ENCODE measurements at regions not wholly inside any gene's neighbourhood (a gene's known extent, or its start where the extent isn't known, plus 50 kb on each side); places are given as distances from the start of the nearest gene placed in this dataset.

DNA sequence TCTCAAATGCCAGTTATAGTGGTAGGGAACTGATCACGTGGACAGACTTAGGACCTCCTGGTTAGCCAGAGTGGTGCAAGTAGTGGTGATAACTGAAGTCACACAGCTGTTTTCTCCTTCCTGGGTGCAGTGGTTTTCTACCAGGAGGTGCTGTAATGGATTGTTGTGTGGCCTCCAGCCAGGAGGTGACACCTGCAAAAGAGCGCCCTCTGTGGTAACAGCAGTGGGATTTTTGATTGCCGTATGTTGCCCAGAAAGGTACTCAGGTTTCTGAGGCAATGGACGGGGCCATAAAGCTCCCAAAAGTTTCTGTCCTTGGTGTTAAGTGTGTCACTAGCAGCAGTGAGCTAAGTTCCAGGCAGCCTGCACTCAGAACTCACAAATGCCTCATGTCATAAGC lies 1358.1 kb upstream of the DDX18 start:
- TF ChIP-seq TEAD1 (CRISPR knock-in tag; IDR thresholded peaks at IDR 0.05) (no peak), NR3C1 (CRISPR knock-in tag; conservative IDR thresholded peaks at IDR 0.05; ENCODE audit: low read depth) (no peak), CBFB (CRISPR knock-in tag; IDR thresholded peaks at IDR 0.05; ENCODE audit: low read depth) (no peak)
- TF ChIP-seq, protein P1, sequence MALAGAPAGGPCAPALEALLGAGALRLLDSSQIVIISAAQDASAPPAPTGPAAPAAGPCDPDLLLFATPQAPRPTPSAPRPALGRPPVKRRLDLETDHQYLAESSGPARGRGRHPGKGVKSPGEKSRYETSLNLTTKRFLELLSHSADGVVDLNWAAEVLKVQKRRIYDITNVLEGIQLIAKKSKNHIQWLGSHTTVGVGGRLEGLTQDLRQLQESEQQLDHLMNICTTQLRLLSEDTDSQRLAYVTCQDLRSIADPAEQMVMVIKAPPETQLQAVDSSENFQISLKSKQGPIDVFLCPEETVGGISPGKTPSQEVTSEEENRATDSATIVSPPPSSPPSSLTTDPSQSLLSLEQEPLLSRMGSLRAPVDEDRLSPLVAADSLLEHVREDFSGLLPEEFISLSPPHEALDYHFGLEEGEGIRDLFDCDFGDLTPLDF (CRISPR knock-in tag; IDR thresholded peaks at IDR 0.05) = no peak
- TF ChIP-seq, protein P2, sequence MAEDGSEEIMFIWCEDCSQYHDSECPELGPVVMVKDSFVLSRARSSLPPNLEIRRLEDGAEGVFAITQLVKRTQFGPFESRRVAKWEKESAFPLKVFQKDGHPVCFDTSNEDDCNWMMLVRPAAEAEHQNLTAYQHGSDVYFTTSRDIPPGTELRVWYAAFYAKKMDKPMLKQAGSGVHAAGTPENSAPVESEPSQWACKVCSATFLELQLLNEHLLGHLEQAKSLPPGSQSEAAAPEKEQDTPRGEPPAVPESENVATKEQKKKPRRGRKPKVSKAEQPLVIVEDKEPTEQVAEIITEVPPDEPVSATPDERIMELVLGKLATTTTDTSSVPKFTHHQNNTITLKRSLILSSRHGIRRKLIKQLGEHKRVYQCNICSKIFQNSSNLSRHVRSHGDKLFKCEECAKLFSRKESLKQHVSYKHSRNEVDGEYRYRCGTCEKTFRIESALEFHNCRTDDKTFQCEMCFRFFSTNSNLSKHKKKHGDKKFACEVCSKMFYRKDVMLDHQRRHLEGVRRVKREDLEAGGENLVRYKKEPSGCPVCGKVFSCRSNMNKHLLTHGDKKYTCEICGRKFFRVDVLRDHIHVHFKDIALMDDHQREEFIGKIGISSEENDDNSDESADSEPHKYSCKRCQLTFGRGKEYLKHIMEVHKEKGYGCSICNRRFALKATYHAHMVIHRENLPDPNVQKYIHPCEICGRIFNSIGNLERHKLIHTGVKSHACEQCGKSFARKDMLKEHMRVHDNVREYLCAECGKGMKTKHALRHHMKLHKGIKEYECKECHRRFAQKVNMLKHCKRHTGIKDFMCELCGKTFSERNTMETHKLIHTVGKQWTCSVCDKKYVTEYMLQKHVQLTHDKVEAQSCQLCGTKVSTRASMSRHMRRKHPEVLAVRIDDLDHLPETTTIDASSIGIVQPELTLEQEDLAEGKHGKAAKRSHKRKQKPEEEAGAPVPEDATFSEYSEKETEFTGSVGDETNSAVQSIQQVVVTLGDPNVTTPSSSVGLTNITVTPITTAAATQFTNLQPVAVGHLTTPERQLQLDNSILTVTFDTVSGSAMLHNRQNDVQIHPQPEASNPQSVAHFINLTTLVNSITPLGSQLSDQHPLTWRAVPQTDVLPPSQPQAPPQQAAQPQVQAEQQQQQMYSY (CRISPR knock-in tag; IDR thresholded peaks at IDR 0.05) = no peak
- CTCF ChIA-PET = no interaction called here
- Mint-ChIP-seq H3K27ac (no peak overlapping the region), H3K27me3 (ENCODE audit: low read depth) (no peaks in the 10 kb centered on the region; the same call in none of the 2 replicates), H3K4me3 (no peak overlapping the region), H3K9me3 (peaks cover 64% of the 10 kb centered on the region), H3K4me1 (0 out of 2 replicates have a peak, but pooled peaks cover 6% of the 10 kb centered on the region), H3K36me3 (peaks cover 56% of the 10 kb centered on the region)
- DNase-seq (ENCODE audit: low spot score) (no peak), ATAC-seq (no peak)
- POLR2A ChIA-PET = no interaction called here

GRCh38 chr2:116467243-116467642 lies 1347.2 kb upstream of the DDX18 start:
- POLR2A ChIA-PET = no interaction called here
- Mint-ChIP-seq H3K36me3 (peaks cover 46% of the 10 kb centered on the region), H3K27ac (no peak overlapping the region), H3K4me3 (no peak overlapping the region), H3K9me3 (peaks cover 60% of the 10 kb centered on the region), H3K4me1 (0 out of 2 replicates have a peak, but pooled peaks cover 3% of the 10 kb centered on the region), H3K27me3 (ENCODE audit: low read depth) (peaks cover 3% of the 10 kb centered on the region; the same call in 1 of the 2 replicates)
- ATAC-seq = no peak
- no peak for TF ChIP-seq ESRRA (CRISPR knock-in tag; IDR thresholded peaks at IDR 0.05; ENCODE audit: borderline replicate concordance)
- TF ChIP-seq, protein P3, sequence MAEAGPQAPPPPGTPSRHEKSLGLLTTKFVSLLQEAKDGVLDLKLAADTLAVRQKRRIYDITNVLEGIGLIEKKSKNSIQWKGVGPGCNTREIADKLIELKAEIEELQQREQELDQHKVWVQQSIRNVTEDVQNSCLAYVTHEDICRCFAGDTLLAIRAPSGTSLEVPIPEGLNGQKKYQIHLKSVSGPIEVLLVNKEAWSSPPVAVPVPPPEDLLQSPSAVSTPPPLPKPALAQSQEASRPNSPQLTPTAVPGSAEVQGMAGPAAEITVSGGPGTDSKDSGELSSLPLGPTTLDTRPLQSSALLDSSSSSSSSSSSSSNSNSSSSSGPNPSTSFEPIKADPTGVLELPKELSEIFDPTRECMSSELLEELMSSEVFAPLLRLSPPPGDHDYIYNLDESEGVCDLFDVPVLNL (CRISPR knock-in tag; IDR thresholded peaks at IDR 0.05; ENCODE audit: borderline replicate concordance, low read depth) = no peak
- TF ChIP-seq SMAD3 (CRISPR knock-in tag; IDR thresholded peaks at IDR 0.05; ENCODE audit: borderline replicate concordance) = no peak
- no peak for TF ChIP-seq ATF2 (CRISPR knock-in tag; IDR thresholded peaks at IDR 0.05; ENCODE audit: borderline replicate concordance, low read depth)
- TF ChIP-seq, protein P4, sequence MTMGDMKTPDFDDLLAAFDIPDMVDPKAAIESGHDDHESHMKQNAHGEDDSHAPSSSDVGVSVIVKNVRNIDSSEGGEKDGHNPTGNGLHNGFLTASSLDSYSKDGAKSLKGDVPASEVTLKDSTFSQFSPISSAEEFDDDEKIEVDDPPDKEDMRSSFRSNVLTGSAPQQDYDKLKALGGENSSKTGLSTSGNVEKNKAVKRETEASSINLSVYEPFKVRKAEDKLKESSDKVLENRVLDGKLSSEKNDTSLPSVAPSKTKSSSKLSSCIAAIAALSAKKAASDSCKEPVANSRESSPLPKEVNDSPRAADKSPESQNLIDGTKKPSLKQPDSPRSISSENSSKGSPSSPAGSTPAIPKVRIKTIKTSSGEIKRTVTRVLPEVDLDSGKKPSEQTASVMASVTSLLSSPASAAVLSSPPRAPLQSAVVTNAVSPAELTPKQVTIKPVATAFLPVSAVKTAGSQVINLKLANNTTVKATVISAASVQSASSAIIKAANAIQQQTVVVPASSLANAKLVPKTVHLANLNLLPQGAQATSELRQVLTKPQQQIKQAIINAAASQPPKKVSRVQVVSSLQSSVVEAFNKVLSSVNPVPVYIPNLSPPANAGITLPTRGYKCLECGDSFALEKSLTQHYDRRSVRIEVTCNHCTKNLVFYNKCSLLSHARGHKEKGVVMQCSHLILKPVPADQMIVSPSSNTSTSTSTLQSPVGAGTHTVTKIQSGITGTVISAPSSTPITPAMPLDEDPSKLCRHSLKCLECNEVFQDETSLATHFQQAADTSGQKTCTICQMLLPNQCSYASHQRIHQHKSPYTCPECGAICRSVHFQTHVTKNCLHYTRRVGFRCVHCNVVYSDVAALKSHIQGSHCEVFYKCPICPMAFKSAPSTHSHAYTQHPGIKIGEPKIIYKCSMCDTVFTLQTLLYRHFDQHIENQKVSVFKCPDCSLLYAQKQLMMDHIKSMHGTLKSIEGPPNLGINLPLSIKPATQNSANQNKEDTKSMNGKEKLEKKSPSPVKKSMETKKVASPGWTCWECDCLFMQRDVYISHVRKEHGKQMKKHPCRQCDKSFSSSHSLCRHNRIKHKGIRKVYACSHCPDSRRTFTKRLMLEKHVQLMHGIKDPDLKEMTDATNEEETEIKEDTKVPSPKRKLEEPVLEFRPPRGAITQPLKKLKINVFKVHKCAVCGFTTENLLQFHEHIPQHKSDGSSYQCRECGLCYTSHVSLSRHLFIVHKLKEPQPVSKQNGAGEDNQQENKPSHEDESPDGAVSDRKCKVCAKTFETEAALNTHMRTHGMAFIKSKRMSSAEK (CRISPR knock-in tag; IDR thresholded peaks at IDR 0.05; ENCODE audit: borderline replicate concordance) = no peak
- TF ChIP-seq HMGXB4 (CRISPR knock-in tag; IDR thresholded peaks at IDR 0.05) = no peak
- no peak for TF ChIP-seq ATF3 (CRISPR knock-in tag; conservative IDR thresholded peaks at IDR 0.05)
- CTCF ChIA-PET = no interaction called here
- DNase-seq (ENCODE audit: low spot score) = no peak
